Endodermal cell (in vitro differentiated cells): ENCODE measurements at regions not wholly inside any gene's neighbourhood (a gene's known extent, or its start where the extent isn't known, plus 50 kb on each side); places are given as distances from the start of the nearest gene placed in this dataset.

Experiments used
- DNase-seq: peaks from one replicate; pipeline ENCODE4 v3.0.0-alpha.2; 2017
- H3K27ac ChIP-seq: 2 replicates; pipeline ENCODE4 v1.5.1; 2013; ENCODE audit warnings: mild to moderate bottlenecking, low read depth, low read length, moderate library complexity
- H3K27me3 ChIP-seq: 2 replicates; pipeline ENCODE4 v1.6.1; 2013; ENCODE audit warnings: mild to moderate bottlenecking, low read length, moderate library complexity; ENCODE audit not compliant: insufficient read depth, control insufficient read depth, poor library complexity, severe bottlenecking
- H3K36me3 ChIP-seq: 2 replicates; pipeline ENCODE4 v1.7.0; 2013; ENCODE audit warnings: mild to moderate bottlenecking, low read length, moderate library complexity; ENCODE audit not compliant: control insufficient read depth, insufficient read depth
- H3K4me1 ChIP-seq: one replicate; pipeline ENCODE4 v1.7.0; 2013; ENCODE audit warnings: low read length; ENCODE audit not compliant: control insufficient read depth, insufficient read depth
- H3K4me3 ChIP-seq: 2 replicates; pipeline ENCODE4 v1.5.1; 2013; ENCODE audit warnings: mild to moderate bottlenecking, low read length, moderate library complexity
- H3K9ac ChIP-seq: 2 replicates; pipeline ENCODE4 v1.6.1; 2013; ENCODE audit warnings: mild to moderate bottlenecking, low read length, moderate library complexity; ENCODE audit not compliant: poor library complexity, severe bottlenecking; ENCODE audit errors: extremely low read depth
- H3K9me3 ChIP-seq: 2 replicates; pipeline ENCODE4 v1.6.1; 2013; ENCODE audit warnings: mild to moderate bottlenecking, low read length, moderate library complexity; ENCODE audit not compliant: control insufficient read depth
- H3K27ac Mint-ChIP-seq: 2 replicates; pipeline ENCODE4 v1.8.0; 2020; ENCODE audit warnings: mixed read lengths
- H3K27me3 Mint-ChIP-seq: 2 replicates; pipeline ENCODE4 v1.8.0; 2021; ENCODE audit warnings: mild to moderate bottlenecking, mixed read lengths; ENCODE audit not compliant: insufficient read depth
- H3K36me3 Mint-ChIP-seq: 2 replicates; pipeline ENCODE4 v1.8.0; 2020; ENCODE audit warnings: low read depth, mixed read lengths
- H3K4me1 Mint-ChIP-seq: 2 replicates; pipeline ENCODE4 v1.8.0; 2020; ENCODE audit warnings: mixed read lengths
- H3K4me3 Mint-ChIP-seq: 2 replicates; pipeline ENCODE4 v1.8.0; 2020; ENCODE audit warnings: mild to moderate bottlenecking, moderate library complexity, mixed read lengths
- H3K9me3 Mint-ChIP-seq: 2 replicates; pipeline ENCODE4 v1.8.0; 2020; ENCODE audit warnings: mild to moderate bottlenecking, mixed read lengths
- CTCF ChIP-seq: fragments of 200-600 bp; sonication (generic); conservative IDR thresholded peaks from 2 replicates; pipeline ENCODE4 v1.5.0; 2021; ENCODE audit warnings: antibody characterized with exemption, mild to moderate bottlenecking
- WGBS, 2 experiments: methylation state at CpG; one replicate each; pipeline versions ENCODE4 v1.1.5 to v1.1.7; 2013; ENCODE audit warnings: missing lambda C conversion rate in 2 of 2, mixed read lengths in 1 of 2; ENCODE audit not compliant: insufficient coverage in 1 of 2, insufficient read length in 1 of 2; 5-methylcytosine and 5-hydroxymethylcytosine counted together

DNA sequence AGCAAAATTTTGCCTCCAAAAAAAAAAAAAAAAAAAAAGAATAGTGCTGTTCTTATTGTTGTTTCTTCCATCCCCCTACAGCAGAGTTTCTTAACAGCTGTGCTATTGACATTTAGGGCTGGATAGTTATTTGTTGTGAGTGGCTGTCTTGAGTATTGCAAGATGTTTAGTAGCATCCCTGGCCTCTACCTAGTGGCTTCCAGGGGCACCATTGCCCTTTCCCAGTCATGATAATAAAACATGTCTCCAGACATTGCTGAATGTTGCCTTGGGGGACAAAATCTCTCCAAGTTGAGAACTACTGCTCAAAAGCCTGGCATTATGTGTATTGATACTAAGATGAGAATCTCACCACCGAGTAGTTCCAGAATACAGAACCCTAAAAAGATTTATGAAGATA is 108.7 kb downstream of the PALM2AKAP2 start:
- no peak overlapping the region for H3K27ac Mint-ChIP-seq

GRCh38 chr9:109889456-109889855 is 109.5 kb downstream of the PALM2AKAP2 start:
- H3K4me3 Mint-ChIP-seq = no peak overlapping the region
- no peaks in the 10 kb centered on the region for H3K27me3 ChIP-seq
- no peaks in the 10 kb centered on the region for H3K4me1 ChIP-seq
- H3K36me3 ChIP-seq = no peaks in the 10 kb centered on the region
- H3K4me3 ChIP-seq = no peak overlapping the region
- H3K4me1 Mint-ChIP-seq = peaks cover 4% of the 10 kb centered on the region
- H3K9me3 Mint-ChIP-seq = no peaks in the 10 kb centered on the region
- H3K36me3 Mint-ChIP-seq = no peaks in the 10 kb centered on the region
- no peak for TF ChIP-seq CTCF
- no peak for DNase-seq
- H3K27ac ChIP-seq = no peak overlapping the region
- no peak overlapping the region for H3K9ac ChIP-seq
- 97 to 100% methylated on average over 1 to 2 of the region's 2 CpGs for WGBS, 2 experiments
- no peaks in the 10 kb centered on the region for H3K27me3 Mint-ChIP-seq
- H3K27ac Mint-ChIP-seq = no peak overlapping the region
- H3K9me3 ChIP-seq = no peaks in the 10 kb centered on the region

More for the DNA sequence above, 108.7 kb downstream of the PALM2AKAP2 start:
- peaks cover 4% of the 10 kb centered on the region for H3K4me1 Mint-ChIP-seq
- Histone ChIP-seq H3K4me1 (no peaks in the 10 kb centered on the region), H3K9ac (no peak overlapping the region), H3K9me3 (no peaks in the 10 kb centered on the region), H3K36me3 (no peaks in the 10 kb centered on the region), H3K4me3 (no peak overlapping the region), H3K27ac (no peak overlapping the region), H3K27me3 (no peaks in the 10 kb centered on the region)
- H3K4me3 Mint-ChIP-seq = no peak overlapping the region
- no peaks in the 10 kb centered on the region for H3K27me3 Mint-ChIP-seq
- H3K9me3 Mint-ChIP-seq = no peaks in the 10 kb centered on the region
- no peak for DNase-seq
- H3K36me3 Mint-ChIP-seq = no peaks in the 10 kb centered on the region
- WGBS, 2 experiments = 100% methylated on average over 1 of the region's 1 CpG; no CpG with 5 or more reads in 1 of the 2 experiments
- no peak for TF ChIP-seq CTCF

GRCh38 chr9:109893241-109893640 is 113.2 kb downstream of the PALM2AKAP2 start:
- DNase-seq = no peak
- Histone ChIP-seq H3K36me3 (no peaks in the 10 kb centered on the region), H3K27me3 (no peaks in the 10 kb centered on the region), H3K4me1 (no peaks in the 10 kb centered on the region), H3K9ac (no peak overlapping the region), H3K4me3 (no peak overlapping the region), H3K27ac (no peak overlapping the region), H3K9me3 (no peaks in the 10 kb centered on the region)
- Mint-ChIP-seq H3K4me3 (no peak overlapping the region), H3K36me3 (no peaks in the 10 kb centered on the region), H3K4me1 (peaks cover 4% of the 10 kb centered on the region), H3K27me3 (no peaks in the 10 kb centered on the region), H3K27ac (no peak overlapping the region), H3K9me3 (no peaks in the 10 kb centered on the region)
- TF ChIP-seq CTCF = no peak
- 77 to 85% methylated on average over 5 of the region's 5 CpGs for WGBS, 2 experiments
